GM23338 (cell line): ENCODE measurements at regions not wholly inside any gene's neighbourhood (a gene's known extent, or its start where the extent isn't known, plus 50 kb on each side); places are given as distances from the start of the nearest gene placed in this dataset.

ENCODE experiments used
- ATAC-seq: fragments of 200-7000 bp; cut with Tn5 transposase; 3 replicates; pipeline ENCODE4 v1.9.1; 2020
- DNase-seq: peaks from one replicate; pipeline ENCODE4 v3.0.0-alpha.2; 2015; ENCODE audit warnings: low spot score
- H2AFZ ChIP-seq: fragments of 200-600 bp; sonication (generic); 2 replicates; pipeline ENCODE4 v1.8.0; 2016; ENCODE audit warnings: antibody characterized with exemption, mild to moderate bottlenecking, moderate library complexity
- H3F3A ChIP-seq: fragments of 200-600 bp; sonication (generic); replicated peaks from 2 replicates; pipeline ENCODE4 v1.8.0; 2017; ENCODE audit warnings: antibody characterized with exemption, mixed run types, low read depth
- H3K27ac ChIP-seq: fragments of 200-600 bp; sonication (generic); 2 replicates; pipeline ENCODE4 v1.6.1; 2016; ENCODE audit warnings: low read depth
- H3K27me3 ChIP-seq: fragments of 200-600 bp; sonication (generic); 2 replicates; pipeline ENCODE4 v1.8.0; 2016; ENCODE audit warnings: mild to moderate bottlenecking, mixed run types, moderate library complexity; ENCODE audit not compliant: insufficient read depth
- H3K36me3 ChIP-seq: fragments of 200-600 bp; sonication (generic); 2 replicates; pipeline ENCODE4 v1.8.0; 2016; ENCODE audit warnings: mild to moderate bottlenecking; ENCODE audit not compliant: insufficient read depth
- H3K4me1 ChIP-seq: fragments of 200-600 bp; sonication (generic); 2 replicates; pipeline ENCODE4 v1.8.0; 2016; ENCODE audit warnings: mild to moderate bottlenecking, moderate library complexity; ENCODE audit not compliant: insufficient read depth
- H3K4me2 ChIP-seq: fragments of 200-600 bp; sonication (generic); 2 replicates; pipeline ENCODE4 v1.7.1; 2017; ENCODE audit warnings: mixed run types
- H3K4me3 ChIP-seq: fragments of 200-600 bp; sonication (generic); 2 replicates; pipeline ENCODE4 v1.6.1; 2016; ENCODE audit warnings: mixed run types
- H3K79me2 ChIP-seq: fragments of 200-600 bp; sonication (generic); replicated peaks from 2 replicates; pipeline ENCODE4 v1.8.0; 2017; ENCODE audit warnings: mild to moderate bottlenecking; ENCODE audit not compliant: insufficient read depth
- H3K9me2 ChIP-seq: fragments of 200-600 bp; sonication (generic); 2 replicates; pipeline ENCODE4 v1.8.0; 2017; ENCODE audit not compliant: insufficient read depth
- H4K20me1 ChIP-seq: fragments of 200-600 bp; sonication (generic); replicated peaks from 2 replicates; pipeline ENCODE4 v1.8.0; 2017; ENCODE audit warnings: mild to moderate bottlenecking; ENCODE audit not compliant: insufficient read depth
- H3K27ac Mint-ChIP-seq: 2 replicates; pipeline ENCODE4 v1.8.0; 2020; ENCODE audit warnings: inconsistent platforms, mild to moderate bottlenecking, moderate library complexity, mixed read lengths
- H3K27me3 Mint-ChIP-seq: 3 replicates; pipeline ENCODE4 v1.8.0; 2022; ENCODE audit warnings: low read depth, mild to moderate bottlenecking, moderate library complexity, mixed read lengths, inconsistent platforms; ENCODE audit not compliant: insufficient read depth, poor library complexity
- H3K36me3 Mint-ChIP-seq: 3 replicates; pipeline ENCODE4 v1.8.0; 2021; ENCODE audit warnings: low read depth, mild to moderate bottlenecking, inconsistent platforms, moderate library complexity, mixed read lengths
- H3K4me1 Mint-ChIP-seq: 3 replicates; pipeline ENCODE4 v1.8.0; 2020; ENCODE audit warnings: mild to moderate bottlenecking, inconsistent platforms, mixed read lengths
- H3K4me3 Mint-ChIP-seq: 3 replicates; pipeline ENCODE4 v1.8.0; 2021; ENCODE audit warnings: moderate library complexity, mild to moderate bottlenecking, inconsistent platforms, mixed read lengths
- H3K9me3 Mint-ChIP-seq: 3 replicates; pipeline ENCODE4 v1.8.0; 2020; ENCODE audit warnings: moderate library complexity, mild to moderate bottlenecking, inconsistent platforms, mixed read lengths
- EZH2 ChIP-seq: fragments of 200-600 bp; sonication (generic); IDR thresholded peaks from one replicate; pipeline ENCODE4 v1.8.0; 2017; ENCODE audit warnings: antibody characterized with exemption, mild to moderate bottlenecking, low read depth; ENCODE audit not compliant: unreplicated experiment
- NANOG ChIP-seq: IDR thresholded peaks from 2 replicates; pipeline ENCODE4 v1.6.1; 2016; ENCODE audit warnings: antibody characterized with exemption, borderline replicate concordance
- POLR2AphosphoS5 ChIP-seq: IDR thresholded peaks from 2 replicates; pipeline ENCODE4 v1.6.1; 2016; ENCODE audit warnings: antibody characterized with exemption, low read depth
- STAT1 ChIP-seq: IDR thresholded peaks from one replicate; pipeline ENCODE4 v1.6.1; 2016; ENCODE audit warnings: antibody characterized with exemption; ENCODE audit not compliant: unreplicated experiment
- ZNF114 ChIP-seq: fragments of 250-450 bp; sonication (Bioruptor Pico); IDR thresholded peaks from 2 replicates; pipeline ENCODE4 v1.5.0; 2020; ENCODE audit warnings: mild to moderate bottlenecking, moderate library complexity
- TF ChIP-seq, protein P1 (sequence below): fragments of 250-450 bp; sonication (Bioruptor Pico); IDR thresholded peaks from 2 replicates; pipeline ENCODE4 v1.5.0; 2020; ENCODE audit warnings: mild to moderate bottlenecking, moderate library complexity
- TF ChIP-seq, protein P2 (sequence below): IDR thresholded peaks from one replicate; pipeline ENCODE4 v1.6.1; 2018; ENCODE audit warnings: antibody characterized with exemption; ENCODE audit not compliant: unreplicated experiment

DNA sequence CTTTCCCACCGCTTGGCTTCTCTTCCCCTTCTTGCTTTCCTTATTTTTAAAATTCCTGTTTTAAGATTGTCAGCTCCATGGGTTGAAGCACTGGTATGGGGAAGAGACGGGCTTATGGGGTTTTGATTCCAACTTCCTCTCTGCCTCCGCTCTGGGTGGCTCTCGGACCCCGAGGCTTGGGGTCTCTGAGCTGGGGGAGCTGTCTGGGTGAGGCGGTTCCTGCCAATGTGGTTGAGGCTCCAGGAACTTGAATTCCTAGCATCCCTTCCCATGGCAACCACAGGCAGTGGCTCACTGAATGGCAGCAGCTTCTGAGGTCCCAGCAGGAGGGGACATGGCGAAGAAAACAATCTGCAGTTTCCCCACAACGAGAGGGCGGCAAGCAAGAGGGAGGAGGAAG is 83.1 kb upstream of the C1orf174 start:
- Histone ChIP-seq H4K20me1 (no peaks in the 10 kb centered on the region), H3K79me2 (no peaks in the 10 kb centered on the region), H3K27ac (no peak overlapping the region), H3K36me3 (no peaks in the 10 kb centered on the region), H3K27me3 (no peaks in the 10 kb centered on the region), H3K4me2 (no peak overlapping the region), H2AFZ (no peak overlapping the region), H3K9me2 (no peaks in the 10 kb centered on the region), H3K4me3 (no peak overlapping the region), H3F3A (no peaks in the 10 kb centered on the region), H3K4me1 (no peaks in the 10 kb centered on the region)
- ATAC-seq (no peak), DNase-seq (no peak)
- TF ChIP-seq STAT1: no peak
- no peak for TF ChIP-seq EZH2
- no peak for TF ChIP-seq NANOG
- TF ChIP-seq, protein P1, sequence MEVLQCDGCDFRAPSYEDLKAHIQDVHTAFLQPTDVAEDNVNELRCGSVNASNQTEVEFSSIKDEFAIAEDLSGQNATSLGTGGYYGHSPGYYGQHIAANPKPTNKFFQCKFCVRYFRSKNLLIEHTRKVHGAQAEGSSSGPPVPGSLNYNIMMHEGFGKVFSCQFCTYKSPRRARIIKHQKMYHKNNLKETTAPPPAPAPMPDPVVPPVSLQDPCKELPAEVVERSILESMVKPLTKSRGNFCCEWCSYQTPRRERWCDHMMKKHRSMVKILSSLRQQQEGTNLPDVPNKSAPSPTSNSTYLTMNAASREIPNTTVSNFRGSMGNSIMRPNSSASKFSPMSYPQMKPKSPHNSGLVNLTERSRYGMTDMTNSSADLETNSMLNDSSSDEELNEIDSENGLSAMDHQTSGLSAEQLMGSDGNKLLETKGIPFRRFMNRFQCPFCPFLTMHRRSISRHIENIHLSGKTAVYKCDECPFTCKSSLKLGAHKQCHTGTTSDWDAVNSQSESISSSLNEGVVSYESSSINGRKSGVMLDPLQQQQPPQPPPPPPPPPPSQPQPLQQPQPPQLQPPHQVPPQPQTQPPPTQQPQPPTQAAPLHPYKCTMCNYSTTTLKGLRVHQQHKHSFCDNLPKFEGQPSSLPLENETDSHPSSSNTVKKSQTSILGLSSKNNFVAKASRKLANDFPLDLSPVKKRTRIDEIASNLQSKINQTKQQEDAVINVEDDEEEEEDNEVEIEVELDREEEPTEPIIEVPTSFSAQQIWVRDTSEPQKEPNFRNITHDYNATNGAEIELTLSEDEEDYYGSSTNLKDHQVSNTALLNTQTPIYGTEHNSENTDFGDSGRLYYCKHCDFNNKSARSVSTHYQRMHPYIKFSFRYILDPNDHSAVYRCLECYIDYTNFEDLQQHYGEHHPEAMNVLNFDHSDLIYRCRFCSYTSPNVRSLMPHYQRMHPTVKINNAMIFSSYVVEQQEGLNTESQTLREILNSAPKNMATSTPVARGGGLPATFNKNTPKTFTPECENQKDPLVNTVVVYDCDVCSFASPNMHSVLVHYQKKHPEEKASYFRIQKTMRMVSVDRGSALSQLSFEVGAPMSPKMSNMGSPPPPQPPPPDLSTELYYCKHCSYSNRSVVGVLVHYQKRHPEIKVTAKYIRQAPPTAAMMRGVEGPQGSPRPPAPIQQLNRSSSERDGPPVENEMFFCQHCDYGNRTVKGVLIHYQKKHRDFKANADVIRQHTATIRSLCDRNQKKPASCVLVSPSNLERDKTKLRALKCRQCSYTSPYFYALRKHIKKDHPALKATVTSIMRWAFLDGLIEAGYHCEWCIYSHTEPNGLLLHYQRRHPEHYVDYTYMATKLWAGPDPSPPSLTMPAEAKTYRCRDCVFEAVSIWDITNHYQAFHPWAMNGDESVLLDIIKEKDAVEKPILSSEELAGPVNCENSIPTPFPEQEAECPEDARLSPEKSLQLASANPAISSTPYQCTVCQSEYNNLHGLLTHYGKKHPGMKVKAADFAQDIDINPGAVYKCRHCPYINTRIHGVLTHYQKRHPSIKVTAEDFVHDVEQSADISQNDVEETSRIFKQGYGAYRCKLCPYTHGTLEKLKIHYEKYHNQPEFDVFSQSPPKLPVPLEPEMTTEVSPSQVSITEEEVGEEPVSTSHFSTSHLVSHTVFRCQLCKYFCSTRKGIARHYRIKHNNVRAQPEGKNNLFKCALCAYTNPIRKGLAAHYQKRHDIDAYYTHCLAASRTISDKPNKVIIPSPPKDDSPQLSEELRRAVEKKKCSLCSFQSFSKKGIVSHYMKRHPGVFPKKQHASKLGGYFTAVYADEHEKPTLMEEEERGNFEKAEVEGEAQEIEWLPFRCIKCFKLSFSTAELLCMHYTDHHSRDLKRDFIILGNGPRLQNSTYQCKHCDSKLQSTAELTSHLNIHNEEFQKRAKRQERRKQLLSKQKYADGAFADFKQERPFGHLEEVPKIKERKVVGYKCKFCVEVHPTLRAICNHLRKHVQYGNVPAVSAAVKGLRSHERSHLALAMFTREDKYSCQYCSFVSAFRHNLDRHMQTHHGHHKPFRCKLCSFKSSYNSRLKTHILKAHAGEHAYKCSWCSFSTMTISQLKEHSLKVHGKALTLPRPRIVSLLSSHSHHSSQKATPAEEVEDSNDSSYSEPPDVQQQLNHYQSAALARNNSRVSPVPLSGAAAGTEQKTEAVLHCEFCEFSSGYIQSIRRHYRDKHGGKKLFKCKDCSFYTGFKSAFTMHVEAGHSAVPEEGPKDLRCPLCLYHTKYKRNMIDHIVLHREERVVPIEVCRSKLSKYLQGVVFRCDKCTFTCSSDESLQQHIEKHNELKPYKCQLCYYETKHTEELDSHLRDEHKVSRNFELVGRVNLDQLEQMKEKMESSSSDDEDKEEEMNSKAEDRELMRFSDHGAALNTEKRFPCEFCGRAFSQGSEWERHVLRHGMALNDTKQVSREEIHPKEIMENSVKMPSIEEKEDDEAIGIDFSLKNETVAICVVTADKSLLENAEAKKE (CRISPR knock-in tag): no peak
- TF ChIP-seq POLR2AphosphoS5: no peak
- TF ChIP-seq, protein P2, sequence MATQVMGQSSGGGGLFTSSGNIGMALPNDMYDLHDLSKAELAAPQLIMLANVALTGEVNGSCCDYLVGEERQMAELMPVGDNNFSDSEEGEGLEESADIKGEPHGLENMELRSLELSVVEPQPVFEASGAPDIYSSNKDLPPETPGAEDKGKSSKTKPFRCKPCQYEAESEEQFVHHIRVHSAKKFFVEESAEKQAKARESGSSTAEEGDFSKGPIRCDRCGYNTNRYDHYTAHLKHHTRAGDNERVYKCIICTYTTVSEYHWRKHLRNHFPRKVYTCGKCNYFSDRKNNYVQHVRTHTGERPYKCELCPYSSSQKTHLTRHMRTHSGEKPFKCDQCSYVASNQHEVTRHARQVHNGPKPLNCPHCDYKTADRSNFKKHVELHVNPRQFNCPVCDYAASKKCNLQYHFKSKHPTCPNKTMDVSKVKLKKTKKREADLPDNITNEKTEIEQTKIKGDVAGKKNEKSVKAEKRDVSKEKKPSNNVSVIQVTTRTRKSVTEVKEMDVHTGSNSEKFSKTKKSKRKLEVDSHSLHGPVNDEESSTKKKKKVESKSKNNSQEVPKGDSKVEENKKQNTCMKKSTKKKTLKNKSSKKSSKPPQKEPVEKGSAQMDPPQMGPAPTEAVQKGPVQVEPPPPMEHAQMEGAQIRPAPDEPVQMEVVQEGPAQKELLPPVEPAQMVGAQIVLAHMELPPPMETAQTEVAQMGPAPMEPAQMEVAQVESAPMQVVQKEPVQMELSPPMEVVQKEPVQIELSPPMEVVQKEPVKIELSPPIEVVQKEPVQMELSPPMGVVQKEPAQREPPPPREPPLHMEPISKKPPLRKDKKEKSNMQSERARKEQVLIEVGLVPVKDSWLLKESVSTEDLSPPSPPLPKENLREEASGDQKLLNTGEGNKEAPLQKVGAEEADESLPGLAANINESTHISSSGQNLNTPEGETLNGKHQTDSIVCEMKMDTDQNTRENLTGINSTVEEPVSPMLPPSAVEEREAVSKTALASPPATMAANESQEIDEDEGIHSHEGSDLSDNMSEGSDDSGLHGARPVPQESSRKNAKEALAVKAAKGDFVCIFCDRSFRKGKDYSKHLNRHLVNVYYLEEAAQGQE: no peak
- no peak for TF ChIP-seq ZNF114 (CRISPR knock-in tag)
- Mint-ChIP-seq H3K9me3 (peaks cover 80% of the 10 kb centered on the region), H3K4me3 (no peak overlapping the region), H3K27ac (no peak overlapping the region), H3K36me3 (peaks cover 9% of the 10 kb centered on the region; the same call in 1 of the 3 replicates), H3K4me1 (peaks cover 5% of the 10 kb centered on the region; the same call in 1 of the 3 replicates), H3K27me3 (peaks cover 3% of the 10 kb centered on the region)
